Activated CD8-positive, alpha-beta T cell treated with anti-CD3 and anti-CD28 coated beads for 36 hours (primary cell): ENCODE measurements at regions not wholly inside any gene's neighbourhood (a gene's known extent, or its start where the extent isn't known, plus 50 kb on each side); places are given as distances from the start of the nearest gene placed in this dataset.
A peak's percentile ranks its signal among the peaks of the same experiment; 100 is the strongest.

Experiments
- ATAC-seq: fragments of 200-7000 bp; cut with Tn5 transposase; one replicate; pipeline ENCODE4 v1.10.0; 2021; ENCODE audit warnings: mild to moderate bottlenecking, moderate library complexity
- CTCF ChIA-PET: fragments of 350-600 bp; sonication (Branson Sonifier 250); formaldehyde crosslinking; loops from one replicate; lab custom pipeline; 2021; ENCODE audit warnings: antibody characterized with exemption; lab: Charles Lee
- POLR2A ChIA-PET: fragments of 350-600 bp; sonication (Branson Sonifier 250); formaldehyde crosslinking; loops from one replicate; lab custom pipeline; 2021; ENCODE audit warnings: antibody characterized with exemption; lab: Charles Lee
- DNase-seq: peaks from one replicate; pipeline ENCODE4 v3.0.0-alpha.2; 2020
- H3K27ac Mint-ChIP-seq: one replicate; pipeline ENCODE4 v1.8.0; 2021; ENCODE audit warnings: mild to moderate bottlenecking, mixed read lengths
- H3K27me3 Mint-ChIP-seq: one replicate; pipeline ENCODE4 v1.8.0; 2021; ENCODE audit warnings: mixed read lengths
- H3K36me3 Mint-ChIP-seq: one replicate; pipeline ENCODE4 v1.8.0; 2021; ENCODE audit warnings: low read depth, mixed read lengths
- H3K4me1 Mint-ChIP-seq: one replicate; pipeline ENCODE4 v1.8.0; 2021; ENCODE audit warnings: low read depth, mixed read lengths
- H3K4me3 Mint-ChIP-seq: one replicate; pipeline ENCODE4 v1.8.0; 2021; ENCODE audit warnings: mild to moderate bottlenecking, moderate library complexity, mixed read lengths
- H3K9me3 Mint-ChIP-seq: one replicate; pipeline ENCODE4 v1.8.0; 2021; ENCODE audit warnings: mixed read lengths
- CTCF ChIP-seq: fragments of 200-600 bp; IDR thresholded peaks from one replicate; pipeline ENCODE4 v1.8.0; 2022; ENCODE audit warnings: antibody characterized with exemption, mild to moderate bottlenecking
- intact Hi-C: fragments of 100-400 bp; cut with micrococcal nuclease; formaldehyde crosslinking; loops from one replicate; pipeline ENCODE4 v1.10.0; 2022

DNA sequence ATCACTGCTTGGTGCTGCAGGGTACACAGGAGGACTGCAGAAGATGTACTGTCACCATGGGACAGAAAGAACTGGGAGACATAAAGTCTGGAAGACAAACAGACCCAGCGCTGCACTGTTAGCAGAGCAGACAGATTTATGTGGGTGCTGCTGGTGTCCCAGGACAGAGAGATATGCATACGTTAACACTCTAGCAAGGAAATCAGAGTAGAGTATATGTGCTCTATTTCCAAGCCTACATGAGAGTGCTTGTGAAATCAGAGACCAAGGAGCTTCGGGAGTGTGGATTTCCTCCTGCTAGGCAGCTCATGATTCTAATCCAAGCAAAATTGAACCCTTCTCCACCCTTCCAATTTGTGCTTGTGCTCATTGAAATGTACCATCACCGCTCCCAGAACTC, 416.5 kb downstream of the VRK1 start:
- Mint-ChIP-seq H3K36me3 (no peaks in the 10 kb centered on the region), H3K4me1 (peaks cover 10% of the 10 kb centered on the region), H3K9me3 (no peaks in the 10 kb centered on the region), H3K4me3 (no peak overlapping the region), H3K27me3 (peaks cover 7% of the 10 kb centered on the region), H3K27ac (no peak overlapping the region)
- ChIA-PET CTCF (no interaction called here), POLR2A (interaction anchor here (1.9 kb wide), 1 partner anchor 12 kb away, joined by 4 read pairs; no protein-coding TSS in a partner anchor)
- no peak for DNase-seq
- intact Hi-C loops = no loop called here
- ATAC-seq = no peak
- no peak for TF ChIP-seq CTCF

DNA sequence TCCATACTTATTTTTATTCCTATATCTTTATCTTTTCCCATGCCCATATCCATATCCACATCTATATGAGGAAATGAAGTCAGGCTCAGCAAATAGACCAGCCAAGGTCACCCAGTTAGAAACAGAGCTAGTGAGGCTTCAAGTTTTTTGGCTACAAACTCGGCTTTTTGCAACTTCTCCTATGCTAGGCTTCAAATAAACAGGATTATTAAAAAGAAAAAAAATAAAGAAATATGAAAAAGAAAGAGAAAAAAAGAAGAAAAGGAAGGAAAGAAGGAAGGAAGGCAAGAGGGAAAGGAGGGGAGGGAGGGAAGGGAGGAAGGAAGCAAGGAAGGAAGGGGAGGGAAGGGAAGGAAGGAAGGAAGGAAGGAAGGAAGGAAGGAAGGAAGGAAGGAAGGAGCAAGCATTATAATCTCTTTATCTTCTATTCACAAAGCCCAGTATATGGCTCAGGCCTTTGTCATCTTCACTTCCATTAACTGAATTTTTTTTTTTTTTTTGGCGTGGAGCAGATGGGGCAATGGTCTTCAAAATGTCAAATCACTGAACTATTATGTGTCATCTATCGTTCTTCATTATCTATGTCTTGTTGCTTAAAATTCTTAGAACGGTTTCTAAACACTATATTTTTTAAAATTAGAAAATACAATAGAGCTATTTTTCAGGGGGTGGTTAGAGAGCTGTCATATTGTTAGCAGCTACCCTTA, 418.2 kb downstream of the VRK1 start:
- no peak for ATAC-seq
- Mint-ChIP-seq H3K4me3 (no peak overlapping the region), H3K27me3 (peaks cover 9% of the 10 kb centered on the region), H3K9me3 (no peaks in the 10 kb centered on the region), H3K36me3 (no peaks in the 10 kb centered on the region), H3K4me1 (peaks cover 19% of the 10 kb centered on the region), H3K27ac (no peak overlapping the region)
- ChIA-PET CTCF (no interaction called here), POLR2A (no interaction called here)
- no peak for DNase-seq
- intact Hi-C loops = no loop called here
- no peak for TF ChIP-seq CTCF

DNA sequence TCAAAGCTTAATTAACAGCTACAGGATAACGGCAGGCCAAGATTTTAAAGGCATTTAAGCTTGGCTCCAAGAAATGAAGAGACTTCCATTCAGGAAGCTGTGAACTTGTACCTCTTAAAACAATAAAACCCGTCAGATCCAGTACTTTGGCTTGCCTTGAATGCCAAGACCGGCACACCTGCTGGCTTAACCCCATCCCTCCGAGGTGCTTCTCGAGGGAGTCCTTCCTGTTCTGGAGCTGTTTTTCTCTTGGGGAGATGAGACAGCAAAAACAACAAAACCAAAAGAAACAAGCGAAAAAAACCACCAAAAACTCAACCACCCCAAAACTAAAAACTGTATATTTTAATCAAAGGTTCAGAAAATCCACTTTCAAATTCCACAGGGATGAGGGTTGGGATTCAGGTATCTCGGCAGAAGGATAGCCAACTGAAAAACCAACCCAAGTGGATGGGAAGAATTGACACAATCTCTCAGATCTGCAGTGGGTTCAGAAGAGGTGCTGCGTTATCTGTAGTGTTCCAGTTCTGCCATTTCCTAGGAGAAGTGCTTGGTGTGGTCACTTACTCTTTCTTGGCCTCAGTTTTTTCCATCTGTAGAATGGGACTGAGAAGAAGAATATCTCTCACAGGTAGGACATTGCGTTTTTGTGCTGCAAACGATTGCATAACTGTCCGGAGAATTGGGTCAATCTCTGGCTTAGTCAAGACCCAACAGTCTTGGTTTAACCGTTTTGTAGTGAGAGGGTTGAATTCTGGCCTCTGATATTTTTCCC, 420.1 kb downstream of the VRK1 start:
- H3K27me3 Mint-ChIP-seq = peaks cover 9% of the 10 kb centered on the region
- ATAC-seq (no peak), DNase-seq (no peak)
- H3K4me3 Mint-ChIP-seq = no peak overlapping the region
- peaks cover 19% of the 10 kb centered on the region for H3K4me1 Mint-ChIP-seq
- no peaks in the 10 kb centered on the region for H3K36me3 Mint-ChIP-seq
- POLR2A ChIA-PET = no interaction called here
- H3K27ac Mint-ChIP-seq = no peak overlapping the region
- CTCF ChIA-PET = interaction anchor here (1.1 kb wide), 1 partner anchor 81 kb away, joined by 3 read pairs; no protein-coding TSS in a partner anchor
- no peak for TF ChIP-seq CTCF
- H3K9me3 Mint-ChIP-seq = no peaks in the 10 kb centered on the region
- intact Hi-C loops = no loop called here

DNA sequence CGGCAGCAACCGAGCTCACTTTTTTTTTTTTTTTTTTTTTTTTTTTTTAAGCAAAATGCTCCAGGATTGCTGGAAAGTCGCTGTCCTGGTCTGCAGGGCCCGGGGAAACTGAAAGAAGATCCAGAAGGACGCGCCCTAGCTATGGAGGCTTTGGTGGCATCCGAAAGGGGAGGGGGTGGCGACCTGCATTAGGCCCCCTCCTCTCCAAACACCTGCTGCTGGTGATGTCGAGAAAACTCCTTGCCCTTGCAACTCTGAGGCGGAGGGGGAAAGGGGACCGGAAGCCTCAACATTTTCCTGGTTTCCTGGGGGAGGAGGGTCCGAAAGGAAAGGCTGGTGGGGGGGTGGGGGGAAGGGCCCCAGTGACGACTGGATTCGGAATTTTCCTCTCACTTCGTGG, 421.1 kb downstream of the VRK1 start:
- Mint-ChIP-seq H3K4me1 (peaks cover 19% of the 10 kb centered on the region), H3K9me3 (no peaks in the 10 kb centered on the region), H3K4me3 (peak overlapping the region; percentile 48), H3K36me3 (no peaks in the 10 kb centered on the region), H3K27me3 (peaks cover 9% of the 10 kb centered on the region), H3K27ac (no peak overlapping the region)
- DNase-seq = no peak
- POLR2A ChIA-PET = no interaction called here
- no peak for TF ChIP-seq CTCF
- CTCF ChIA-PET = no interaction called here
- intact Hi-C loops = no loop called here
- no peak for ATAC-seq
